ENCODE measurements at regions not wholly inside any gene's neighbourhood (a gene's known extent, or its start where the extent isn't known, plus 50 kb on each side); places are given as distances from the start of the nearest gene placed in this dataset.

GRCh38 chr2:48218169-48218568, 96.3 kb upstream of the FOXN2 start:
- TF ChIP-seq POLR2A (IDR thresholded peaks at IDR 0.05): no peak
- TF ChIP-seq, protein P1, sequence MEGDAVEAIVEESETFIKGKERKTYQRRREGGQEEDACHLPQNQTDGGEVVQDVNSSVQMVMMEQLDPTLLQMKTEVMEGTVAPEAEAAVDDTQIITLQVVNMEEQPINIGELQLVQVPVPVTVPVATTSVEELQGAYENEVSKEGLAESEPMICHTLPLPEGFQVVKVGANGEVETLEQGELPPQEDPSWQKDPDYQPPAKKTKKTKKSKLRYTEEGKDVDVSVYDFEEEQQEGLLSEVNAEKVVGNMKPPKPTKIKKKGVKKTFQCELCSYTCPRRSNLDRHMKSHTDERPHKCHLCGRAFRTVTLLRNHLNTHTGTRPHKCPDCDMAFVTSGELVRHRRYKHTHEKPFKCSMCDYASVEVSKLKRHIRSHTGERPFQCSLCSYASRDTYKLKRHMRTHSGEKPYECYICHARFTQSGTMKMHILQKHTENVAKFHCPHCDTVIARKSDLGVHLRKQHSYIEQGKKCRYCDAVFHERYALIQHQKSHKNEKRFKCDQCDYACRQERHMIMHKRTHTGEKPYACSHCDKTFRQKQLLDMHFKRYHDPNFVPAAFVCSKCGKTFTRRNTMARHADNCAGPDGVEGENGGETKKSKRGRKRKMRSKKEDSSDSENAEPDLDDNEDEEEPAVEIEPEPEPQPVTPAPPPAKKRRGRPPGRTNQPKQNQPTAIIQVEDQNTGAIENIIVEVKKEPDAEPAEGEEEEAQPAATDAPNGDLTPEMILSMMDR (IDR thresholded peaks at IDR 0.05): no peak

Measured in right lobe of liver (tissue), 4 donors.